CD4-positive, CD25-positive, alpha-beta regulatory T cell (primary cell): ENCODE measurements at regions not wholly inside any gene's neighbourhood (a gene's known extent, or its start where the extent isn't known, plus 50 kb on each side); places are given as distances from the start of the nearest gene placed in this dataset.

Experiments used
- ATAC-seq, 2 donors: fragments of 150-1000 bp; cut with Tn5 transposase; one replicate each; pipeline ENCODE4 v1.10.0; 2021; ENCODE audit warnings: low read depth in 2 of 2, moderate number of reproducible peaks in 2 of 2, moderate library complexity in 1 of 2
- DNase-seq, 3 donors: peaks; one replicate each; pipeline versions ENCODE4 v3.0.0 to v3.0.0-alpha.2; 2012 to 2022; ENCODE audit warnings: mixed read lengths in 1 of 3
- H3K27ac ChIP-seq: one replicate; pipeline ENCODE4 v1.7.0; 2013; ENCODE audit warnings: mild to moderate bottlenecking, low read length; ENCODE audit not compliant: insufficient read depth, poor library complexity, severe bottlenecking
- H3K27me3 ChIP-seq: one replicate; pipeline ENCODE4 v1.7.0; 2013; ENCODE audit warnings: low read length; ENCODE audit not compliant: control insufficient read depth, insufficient read depth
- H3K36me3 ChIP-seq: one replicate; pipeline ENCODE4 v1.7.0; 2013; ENCODE audit warnings: mild to moderate bottlenecking, low read length, moderate library complexity; ENCODE audit not compliant: control insufficient read depth, insufficient read depth
- H3K4me1 ChIP-seq: 2 replicates; pipeline ENCODE4 v1.7.0; 2013; ENCODE audit warnings: mild to moderate bottlenecking, low read length; ENCODE audit not compliant: insufficient read depth, control insufficient read depth, poor library complexity, severe bottlenecking
- H3K4me3 ChIP-seq: one replicate; pipeline ENCODE4 v1.7.0; 2013; ENCODE audit warnings: low read depth, mild to moderate bottlenecking, low read length, moderate library complexity
- H3K9me3 ChIP-seq, 2 experiments: 1 replicate in 1 of 2; 2 replicates in 1 of 2; pipeline ENCODE4 v1.7.0; 2013; ENCODE audit warnings: low read length in 2 of 2, mild to moderate bottlenecking in 1 of 2, moderate library complexity in 1 of 2; ENCODE audit not compliant: control insufficient read depth in 2 of 2
- H3K27ac Mint-ChIP-seq, 3 donors: one replicate each; pipeline ENCODE4 v1.8.0; 2020 to 2022; ENCODE audit warnings: mild to moderate bottlenecking in 3 of 3, mixed read lengths in 3 of 3, moderate library complexity in 2 of 3
- H3K27me3 Mint-ChIP-seq: one replicate; pipeline ENCODE4 v1.8.0; 2022; ENCODE audit warnings: mild to moderate bottlenecking, mixed read lengths
- H3K36me3 Mint-ChIP-seq: one replicate; pipeline ENCODE4 v1.8.0; 2020; ENCODE audit warnings: mixed read lengths
- H3K4me1 Mint-ChIP-seq, 4 donors: one replicate each; pipeline ENCODE4 v1.8.0; 2020 to 2022; ENCODE audit warnings: mixed read lengths in 4 of 4, mild to moderate bottlenecking in 1 of 4
- H3K4me3 Mint-ChIP-seq, 4 donors: one replicate each; pipeline ENCODE4 v1.8.0; 2020 to 2022; ENCODE audit warnings: mild to moderate bottlenecking in 4 of 4, mixed read lengths in 4 of 4, moderate library complexity in 3 of 4
- H3K9me3 Mint-ChIP-seq, 7 donors: one replicate each; pipeline ENCODE4 v1.8.0; 2020 to 2022; ENCODE audit warnings: mixed read lengths in 7 of 7, mild to moderate bottlenecking in 3 of 7, moderate library complexity in 2 of 7

- DNase-seq (no peak), ATAC-seq (no peak)
- no peaks in the 10 kb centered on the region for H3K27me3 ChIP-seq
- H3K27me3 Mint-ChIP-seq = no peaks in the 10 kb centered on the region
- no peak overlapping the region for H3K27ac Mint-ChIP-seq
- no peaks in the 10 kb centered on the region for H3K36me3 Mint-ChIP-seq
- H3K27ac ChIP-seq = no peak overlapping the region
- H3K4me1 Mint-ChIP-seq = no peaks in the 10 kb centered on the region
- no peak overlapping the region for H3K4me3 Mint-ChIP-seq
- H3K36me3 ChIP-seq = no peaks in the 10 kb centered on the region
- H3K4me1 ChIP-seq = no peaks in the 10 kb centered on the region
- H3K4me3 ChIP-seq = no peak overlapping the region
- peaks cover 0 to 10% (median 3%) of the 10 kb centered on the region in 7 donors for H3K9me3 Mint-ChIP-seq
- no peaks in the 10 kb centered on the region for H3K9me3 ChIP-seq
Observed at GRCh38 chr3:99339222-99339621, 299.2 kb upstream of the COL8A1 start.

- Histone ChIP-seq H3K27me3 (no peaks in the 10 kb centered on the region), H3K36me3 (no peaks in the 10 kb centered on the region), H3K4me3 (no peak overlapping the region), H3K27ac (no peak overlapping the region), H3K4me1 (no peaks in the 10 kb centered on the region), H3K9me3 (no peaks in the 10 kb centered on the region)
- H3K4me1 Mint-ChIP-seq = no peaks in the 10 kb centered on the region
- no peak overlapping the region for H3K27ac Mint-ChIP-seq
- DNase-seq (no peak), ATAC-seq (no peak)
- H3K9me3 Mint-ChIP-seq = peaks cover 0 to 7% (median 0%) of the 10 kb centered on the region in 7 donors
- H3K4me3 Mint-ChIP-seq = no peak overlapping the region
- H3K27me3 Mint-ChIP-seq = no peaks in the 10 kb centered on the region
- H3K36me3 Mint-ChIP-seq = no peaks in the 10 kb centered on the region
Observed at GRCh38 chr3:99332718-99333117, 305.7 kb upstream of the COL8A1 start.

DNA sequence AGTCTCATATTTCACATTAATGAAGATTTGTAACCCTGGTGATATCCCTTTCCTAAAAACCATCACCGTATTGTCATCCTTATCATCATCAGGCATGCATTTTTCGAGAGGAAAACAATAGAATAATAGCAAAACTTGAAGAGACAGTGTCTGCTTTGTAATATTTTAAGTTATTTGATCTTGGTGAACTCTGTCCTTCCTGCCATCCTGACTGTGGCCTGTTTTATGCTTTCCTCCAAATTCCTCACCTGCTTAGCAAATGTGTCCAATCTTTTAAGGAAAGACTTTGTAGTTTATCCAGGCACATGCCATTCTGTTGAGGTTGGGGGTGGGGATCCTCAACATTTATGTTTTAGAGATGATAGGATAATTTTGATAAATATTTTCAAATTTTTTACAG lies 306.1 kb upstream of the COL8A1 start:
- Histone ChIP-seq H3K9me3 (no peaks in the 10 kb centered on the region), H3K36me3 (no peaks in the 10 kb centered on the region), H3K27ac (no peak overlapping the region), H3K4me3 (no peak overlapping the region), H3K4me1 (no peaks in the 10 kb centered on the region), H3K27me3 (no peaks in the 10 kb centered on the region)
- no peaks in the 10 kb centered on the region for H3K27me3 Mint-ChIP-seq
- DNase-seq (no peak), ATAC-seq (no peak)
- no peak overlapping the region for H3K4me3 Mint-ChIP-seq
- H3K4me1 Mint-ChIP-seq = no peaks in the 10 kb centered on the region
- no peaks in the 10 kb centered on the region for H3K36me3 Mint-ChIP-seq
- H3K27ac Mint-ChIP-seq = no peak overlapping the region
- peaks cover 0 to 7% (median 0%) of the 10 kb centered on the region in 7 donors for H3K9me3 Mint-ChIP-seq

DNA sequence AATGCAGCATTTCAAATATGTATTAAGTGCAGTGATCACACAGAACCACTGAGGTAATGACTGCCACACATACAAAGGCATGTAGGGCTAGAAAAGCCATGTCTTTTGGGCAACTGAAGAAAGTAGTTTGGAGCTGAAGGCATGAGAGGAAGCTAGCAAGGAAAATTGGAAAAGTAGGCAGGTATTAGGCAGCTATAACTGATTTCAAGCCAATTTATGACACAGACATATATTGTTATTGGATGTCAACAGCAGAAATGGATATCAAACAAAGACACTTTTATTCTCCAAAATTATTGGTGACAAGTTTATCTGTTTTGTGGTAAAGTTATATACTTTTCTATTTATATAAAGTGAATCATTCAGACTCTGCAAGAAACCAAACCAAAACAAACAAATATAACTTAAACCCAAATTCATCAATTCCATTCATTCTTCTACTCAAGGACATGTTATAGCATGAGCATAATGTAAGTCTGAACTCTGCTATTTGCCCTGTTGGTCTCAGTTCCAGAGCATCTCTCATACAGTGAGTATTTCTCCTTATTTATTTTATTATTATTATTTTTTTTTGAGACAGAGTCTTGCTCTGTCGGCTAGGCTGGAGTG lies 307.4 kb upstream of the COL8A1 start:
- Mint-ChIP-seq H3K27me3 (no peaks in the 10 kb centered on the region), H3K9me3 (peaks cover 0 to 7% (median 0%) of the 10 kb centered on the region in 7 donors), H3K4me1 (no peaks in the 10 kb centered on the region), H3K36me3 (no peaks in the 10 kb centered on the region), H3K27ac (no peak overlapping the region), H3K4me3 (no peak overlapping the region)
- DNase-seq (no peak), ATAC-seq (no peak)
- Histone ChIP-seq H3K9me3 (no peaks in the 10 kb centered on the region), H3K4me3 (no peak overlapping the region), H3K27me3 (no peaks in the 10 kb centered on the region), H3K36me3 (no peaks in the 10 kb centered on the region), H3K4me1 (no peaks in the 10 kb centered on the region), H3K27ac (no peak overlapping the region)

DNA sequence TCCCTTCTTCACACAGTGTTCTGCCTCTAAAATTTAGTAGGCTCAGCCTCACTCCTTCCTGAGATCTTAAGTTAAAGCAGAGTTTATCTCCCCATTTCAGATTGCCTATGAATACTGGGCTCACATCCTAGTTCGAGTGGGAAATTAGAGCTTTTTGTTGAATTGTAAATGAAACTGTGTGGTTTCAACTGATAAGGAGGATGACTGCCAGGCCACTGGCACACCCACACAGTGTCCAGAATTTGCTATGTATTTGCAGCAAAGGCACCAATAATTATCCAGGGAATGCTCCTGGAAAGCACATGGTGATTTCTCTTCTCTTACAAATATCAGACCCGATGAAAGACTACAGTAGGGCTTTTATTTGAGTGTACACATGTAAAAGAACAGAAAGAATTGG lies 308.1 kb upstream of the COL8A1 start:
- Mint-ChIP-seq H3K27ac (no peak overlapping the region), H3K9me3 (peaks cover 0 to 7% (median 0%) of the 10 kb centered on the region in 7 donors), H3K4me3 (no peak overlapping the region), H3K27me3 (no peaks in the 10 kb centered on the region), H3K36me3 (no peaks in the 10 kb centered on the region), H3K4me1 (no peaks in the 10 kb centered on the region)
- Histone ChIP-seq H3K4me1 (no peaks in the 10 kb centered on the region), H3K27me3 (no peaks in the 10 kb centered on the region), H3K36me3 (no peaks in the 10 kb centered on the region), H3K27ac (no peak overlapping the region), H3K9me3 (no peaks in the 10 kb centered on the region), H3K4me3 (no peak overlapping the region)
- no peak for DNase-seq
- no peak for ATAC-seq

- H3K27me3 Mint-ChIP-seq = no peaks in the 10 kb centered on the region
- H3K36me3 Mint-ChIP-seq = no peaks in the 10 kb centered on the region
- no peaks in the 10 kb centered on the region for H3K4me1 Mint-ChIP-seq
- H3K9me3 Mint-ChIP-seq = peaks cover 0 to 6% (median 2%) of the 10 kb centered on the region in 7 donors
- DNase-seq (no peak), ATAC-seq (no peak)
- Histone ChIP-seq H3K4me3 (no peak overlapping the region), H3K27ac (no peak overlapping the region), H3K36me3 (no peaks in the 10 kb centered on the region), H3K4me1 (no peaks in the 10 kb centered on the region), H3K27me3 (no peaks in the 10 kb centered on the region), H3K9me3 (no peaks in the 10 kb centered on the region)
- H3K27ac Mint-ChIP-seq = no peak overlapping the region
- no peak overlapping the region for H3K4me3 Mint-ChIP-seq
Observed at GRCh38 chr3:99325402-99325801, 313.0 kb upstream of the COL8A1 start.

- Mint-ChIP-seq H3K4me1 (no peaks in the 10 kb centered on the region), H3K27ac (no peak overlapping the region), H3K9me3 (peaks cover 0 to 6% (median 2%) of the 10 kb centered on the region in 7 donors), H3K36me3 (no peaks in the 10 kb centered on the region), H3K27me3 (no peaks in the 10 kb centered on the region), H3K4me3 (no peak overlapping the region)
- no peaks in the 10 kb centered on the region for H3K36me3 ChIP-seq
- H3K27ac ChIP-seq = no peak overlapping the region
- H3K4me3 ChIP-seq = no peak overlapping the region
- no peaks in the 10 kb centered on the region for H3K4me1 ChIP-seq
- ATAC-seq (no peak), DNase-seq (no peak)
- no peaks in the 10 kb centered on the region for H3K27me3 ChIP-seq
- H3K9me3 ChIP-seq = no peaks in the 10 kb centered on the region
Observed at GRCh38 chr3:99324636-99325203, 313.7 kb upstream of the COL8A1 start.

- H3K4me1 ChIP-seq = no peaks in the 10 kb centered on the region
- no peak for DNase-seq
- Mint-ChIP-seq H3K4me3 (no peak overlapping the region), H3K9me3 (peaks cover 0 to 6% (median 0%) of the 10 kb centered on the region in 7 donors), H3K4me1 (no peaks in the 10 kb centered on the region), H3K36me3 (no peaks in the 10 kb centered on the region), H3K27me3 (no peaks in the 10 kb centered on the region), H3K27ac (no peak overlapping the region)
- no peak overlapping the region for H3K4me3 ChIP-seq
- no peaks in the 10 kb centered on the region for H3K27me3 ChIP-seq
- no peaks in the 10 kb centered on the region for H3K9me3 ChIP-seq
- no peak overlapping the region for H3K27ac ChIP-seq
- no peaks in the 10 kb centered on the region for H3K36me3 ChIP-seq
- no peak for ATAC-seq
Observed at GRCh38 chr3:99323940-99324339, 314.5 kb upstream of the COL8A1 start.
